HCT116 (cell line): ENCODE measurements at regions not wholly inside any gene's neighbourhood (a gene's known extent, or its start where the extent isn't known, plus 50 kb on each side); places are given as distances from the start of the nearest gene placed in this dataset.

Source experiments
- EZH2 ChIP-seq: fragments of 200-600 bp; sonication (generic); IDR thresholded peaks from 2 replicates; pipeline ENCODE4 v1.6.1; 2017; ENCODE audit warnings: antibody characterized with exemption, mixed run types
- EZH2phosphoT487 ChIP-seq: fragments of 200-600 bp; IDR thresholded peaks from 2 replicates; pipeline ENCODE4 v1.6.1; 2018; ENCODE audit warnings: antibody characterized with exemption, borderline replicate concordance
- MAX ChIP-seq: IDR thresholded peaks from 2 replicates; pipeline ENCODE4 v1.6.1; 2012
- POLR2A ChIP-seq: IDR thresholded peaks from 2 replicates; pipeline ENCODE4 v1.7.0; 2011; ENCODE audit warnings: borderline replicate concordance; ENCODE audit not compliant: insufficient read depth, insufficient read length; ENCODE audit errors: extremely low read depth
- POLR2AphosphoS5 ChIP-seq: IDR thresholded peaks from 2 replicates; pipeline ENCODE4 v1.6.1; 2011; ENCODE audit warnings: mild to moderate bottlenecking, low read depth, low read length, moderate library complexity
- RAD21 ChIP-seq: IDR thresholded peaks from 2 replicates; pipeline ENCODE4 v1.6.1; 2012; ENCODE audit warnings: low read depth, mild to moderate bottlenecking
- ZNF274 ChIP-seq: fragments of 200-500 bp; sonication (Bioruptor generic); IDR thresholded peaks from 2 replicates; pipeline ENCODE4 v1.6.1; 2014; ENCODE audit warnings: mild to moderate bottlenecking, low read depth, low read length, inconsistent platforms
- TF ChIP-seq, protein P1 (sequence below), 3 experiments: fragments of 200-600 bp in 1 of 3; sonication (generic) in 1 of 3; IDR thresholded peaks in 2 of 3; conservative IDR thresholded peaks in 1 of 3; 2 replicates each; pipeline ENCODE4 v1.5.1; 2012 to 2017; ENCODE audit warnings: low read depth in 2 of 3, low read length in 2 of 3, antibody characterized with exemption in 1 of 3, borderline replicate concordance in 1 of 3, control low read depth in 1 of 3, mild to moderate bottlenecking in 1 of 3, mixed read lengths in 1 of 3, mixed run types in 1 of 3, moderate library complexity in 1 of 3; ENCODE audit not compliant: insufficient read depth in 1 of 3
- TF ChIP-seq, protein P2 (sequence below): IDR thresholded peaks from 2 replicates; pipeline ENCODE4 v1.6.1; 2011; ENCODE audit warnings: mild to moderate bottlenecking, low read length, moderate library complexity; ENCODE audit not compliant: insufficient replicate concordance; ENCODE audit errors: extremely low read depth

GRCh38 chr11:82003671-82004515 lies 729.8 kb downstream of the FAM181B start:
- TF ChIP-seq POLR2A (no peak), EZH2 (no peak), RAD21 (no peak), POLR2AphosphoS5 (no peak), ZNF274 (no peak), EZH2phosphoT487 (no peak), MAX (no peak)
- TF ChIP-seq, protein P1, sequence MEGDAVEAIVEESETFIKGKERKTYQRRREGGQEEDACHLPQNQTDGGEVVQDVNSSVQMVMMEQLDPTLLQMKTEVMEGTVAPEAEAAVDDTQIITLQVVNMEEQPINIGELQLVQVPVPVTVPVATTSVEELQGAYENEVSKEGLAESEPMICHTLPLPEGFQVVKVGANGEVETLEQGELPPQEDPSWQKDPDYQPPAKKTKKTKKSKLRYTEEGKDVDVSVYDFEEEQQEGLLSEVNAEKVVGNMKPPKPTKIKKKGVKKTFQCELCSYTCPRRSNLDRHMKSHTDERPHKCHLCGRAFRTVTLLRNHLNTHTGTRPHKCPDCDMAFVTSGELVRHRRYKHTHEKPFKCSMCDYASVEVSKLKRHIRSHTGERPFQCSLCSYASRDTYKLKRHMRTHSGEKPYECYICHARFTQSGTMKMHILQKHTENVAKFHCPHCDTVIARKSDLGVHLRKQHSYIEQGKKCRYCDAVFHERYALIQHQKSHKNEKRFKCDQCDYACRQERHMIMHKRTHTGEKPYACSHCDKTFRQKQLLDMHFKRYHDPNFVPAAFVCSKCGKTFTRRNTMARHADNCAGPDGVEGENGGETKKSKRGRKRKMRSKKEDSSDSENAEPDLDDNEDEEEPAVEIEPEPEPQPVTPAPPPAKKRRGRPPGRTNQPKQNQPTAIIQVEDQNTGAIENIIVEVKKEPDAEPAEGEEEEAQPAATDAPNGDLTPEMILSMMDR (IDR thresholded peaks at IDR 0.05 in 2 of 3, conservative IDR thresholded peaks at IDR 0.05 in 1 of 3; ENCODE audit: borderline replicate concordance in 1 of 3, insufficient read depth in 1 of 3, low read depth in 2 of 3, low read length in 2 of 3), result no peak
- TF ChIP-seq, protein P2, sequence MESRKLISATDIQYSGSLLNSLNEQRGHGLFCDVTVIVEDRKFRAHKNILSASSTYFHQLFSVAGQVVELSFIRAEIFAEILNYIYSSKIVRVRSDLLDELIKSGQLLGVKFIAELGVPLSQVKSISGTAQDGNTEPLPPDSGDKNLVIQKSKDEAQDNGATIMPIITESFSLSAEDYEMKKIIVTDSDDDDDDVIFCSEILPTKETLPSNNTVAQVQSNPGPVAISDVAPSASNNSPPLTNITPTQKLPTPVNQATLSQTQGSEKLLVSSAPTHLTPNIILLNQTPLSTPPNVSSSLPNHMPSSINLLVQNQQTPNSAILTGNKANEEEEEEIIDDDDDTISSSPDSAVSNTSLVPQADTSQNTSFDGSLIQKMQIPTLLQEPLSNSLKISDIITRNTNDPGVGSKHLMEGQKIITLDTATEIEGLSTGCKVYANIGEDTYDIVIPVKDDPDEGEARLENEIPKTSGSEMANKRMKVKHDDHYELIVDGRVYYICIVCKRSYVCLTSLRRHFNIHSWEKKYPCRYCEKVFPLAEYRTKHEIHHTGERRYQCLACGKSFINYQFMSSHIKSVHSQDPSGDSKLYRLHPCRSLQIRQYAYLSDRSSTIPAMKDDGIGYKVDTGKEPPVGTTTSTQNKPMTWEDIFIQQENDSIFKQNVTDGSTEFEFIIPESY, result no peak
